ENCODE measurements at regions not wholly inside any gene's neighbourhood (a gene's known extent, or its start where the extent isn't known, plus 50 kb on each side); places are given as distances from the start of the nearest gene placed in this dataset.

DNA sequence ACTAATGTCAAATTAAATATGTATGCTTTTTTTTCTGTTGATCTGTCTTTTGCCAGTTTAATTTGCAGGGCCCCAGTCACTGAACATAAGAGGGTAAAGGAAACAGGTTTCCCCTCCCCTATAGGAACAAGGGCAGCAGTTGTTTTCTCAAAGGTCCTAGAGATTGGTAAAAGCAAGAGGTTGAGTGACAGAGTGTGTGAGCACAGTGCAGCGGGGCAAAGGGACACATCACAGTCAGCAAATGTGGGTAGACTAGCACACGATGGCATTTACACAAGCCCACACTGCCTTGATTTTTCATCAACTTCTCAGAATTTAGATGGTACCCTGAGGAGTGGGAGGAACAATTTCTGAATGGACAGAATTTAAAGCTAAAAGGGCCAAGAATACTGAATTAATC lies 138.7 kb upstream of the MYLIP start:
- no peaks in the 10 kb centered on the region for H3K23me2 ChIP-seq (ENCODE audit: insufficient read length, low read depth, low read length, poor library complexity, severe bottlenecking)
- no peak overlapping the region for H4K91ac ChIP-seq (ENCODE audit: insufficient read length, low read depth, low read length)
- H3K9me3 ChIP-seq (ENCODE audit: control insufficient read depth, low read depth, low read length): no peaks in the 10 kb centered on the region
- no peaks in the 10 kb centered on the region for H3K79me1 ChIP-seq (ENCODE audit: insufficient read depth, low read depth, low read length, poor library complexity, severe bottlenecking)
- no peak overlapping the region for H3K18ac ChIP-seq (ENCODE audit: insufficient read length, low read depth, low read length)
- no peak overlapping the region for H4K8ac ChIP-seq (replicated peaks; ENCODE audit: insufficient read length, low read depth, low read length)
- TF ChIP-seq, protein P1, sequence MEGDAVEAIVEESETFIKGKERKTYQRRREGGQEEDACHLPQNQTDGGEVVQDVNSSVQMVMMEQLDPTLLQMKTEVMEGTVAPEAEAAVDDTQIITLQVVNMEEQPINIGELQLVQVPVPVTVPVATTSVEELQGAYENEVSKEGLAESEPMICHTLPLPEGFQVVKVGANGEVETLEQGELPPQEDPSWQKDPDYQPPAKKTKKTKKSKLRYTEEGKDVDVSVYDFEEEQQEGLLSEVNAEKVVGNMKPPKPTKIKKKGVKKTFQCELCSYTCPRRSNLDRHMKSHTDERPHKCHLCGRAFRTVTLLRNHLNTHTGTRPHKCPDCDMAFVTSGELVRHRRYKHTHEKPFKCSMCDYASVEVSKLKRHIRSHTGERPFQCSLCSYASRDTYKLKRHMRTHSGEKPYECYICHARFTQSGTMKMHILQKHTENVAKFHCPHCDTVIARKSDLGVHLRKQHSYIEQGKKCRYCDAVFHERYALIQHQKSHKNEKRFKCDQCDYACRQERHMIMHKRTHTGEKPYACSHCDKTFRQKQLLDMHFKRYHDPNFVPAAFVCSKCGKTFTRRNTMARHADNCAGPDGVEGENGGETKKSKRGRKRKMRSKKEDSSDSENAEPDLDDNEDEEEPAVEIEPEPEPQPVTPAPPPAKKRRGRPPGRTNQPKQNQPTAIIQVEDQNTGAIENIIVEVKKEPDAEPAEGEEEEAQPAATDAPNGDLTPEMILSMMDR (conservative IDR thresholded peaks at IDR 0.05): no peak
- H3K27ac ChIP-seq (ENCODE audit: insufficient read length, low read depth, low read length): no peak overlapping the region
- no peak overlapping the region for H2BK12ac ChIP-seq (ENCODE audit: insufficient read length, low read depth, low read length)
- H3K4me3 Mint-ChIP-seq: no peak overlapping the region
- no peaks in the 10 kb centered on the region; the same call in 1 of the 2 replicates for H3K27me3 Mint-ChIP-seq (ENCODE audit: low read depth)
- DNase-seq: no peak
- H2BK20ac ChIP-seq (ENCODE audit: low read depth, low read length, poor library complexity, severe bottlenecking): no peak overlapping the region
- no peak overlapping the region for H2BK5ac ChIP-seq (ENCODE audit: insufficient read length, low read length)
- H3K56ac ChIP-seq (ENCODE audit: insufficient read length, low read depth, low read length): no peak overlapping the region
- H3K79me2 ChIP-seq (ENCODE audit: insufficient read depth, low read length): no peaks in the 10 kb centered on the region
- H3T11ph ChIP-seq (ENCODE audit: low read length): no peak overlapping the region
- no peak overlapping the region for H4K5ac ChIP-seq (ENCODE audit: insufficient read length, low read depth, low read length)
- no peak overlapping the region for H3K4me2 ChIP-seq (ENCODE audit: insufficient read depth, insufficient read length, low read length)
- H3K4me1 Mint-ChIP-seq: peaks cover 16 to 18% of the 10 kb centered on the region in 2 experiments
- no peak overlapping the region for H3K4ac ChIP-seq (ENCODE audit: low read depth, low read length)
- no peak overlapping the region for H3K27ac Mint-ChIP-seq
- no peaks in the 10 kb centered on the region for H3K4me1 ChIP-seq (ENCODE audit: insufficient read depth, low read length)
- H3K9me3 Mint-ChIP-seq: no peaks in the 10 kb centered on the region; a peak in 1 of 5 replicates
- no CpG with 5 or more reads among the region's 2 CpGs for WGBS (ENCODE audit: extremely low coverage, insufficient read length, low lambda C conversion rate)
- no peak overlapping the region for H2AFZ ChIP-seq (ENCODE audit: low read length)
- H2BK15ac ChIP-seq (ENCODE audit: low read depth, low read length): no peak overlapping the region
- H4K20me1 ChIP-seq (ENCODE audit: control insufficient read depth, insufficient read depth, insufficient read length): no peaks in the 10 kb centered on the region
- H3K36me3 Mint-ChIP-seq (ENCODE audit: insufficient read depth in 1 of 3, low read depth in 3 of 3): no peaks in the 10 kb centered on the region; a peak in 1 of 7 replicates
- H3K23ac ChIP-seq (ENCODE audit: insufficient read length, low read depth, low read length): no peak overlapping the region
- no peaks in the 10 kb centered on the region for H3K27me3 ChIP-seq (ENCODE audit: insufficient read depth, low read length)
- H3K9ac ChIP-seq (ENCODE audit: extremely low read depth, insufficient read length, low read length): no peak overlapping the region
- no peak overlapping the region for H3K14ac ChIP-seq (ENCODE audit: insufficient read depth, low read length)
- H2AK5ac ChIP-seq (ENCODE audit: insufficient read length, low read length): no peak overlapping the region
- no peak overlapping the region for H2BK120ac ChIP-seq (ENCODE audit: low read depth, low read length, poor library complexity, severe bottlenecking)
